ENCODE measurements at regions not wholly inside any gene's neighbourhood (a gene's known extent, or its start where the extent isn't known, plus 50 kb on each side); places are given as distances from the start of the nearest gene placed in this dataset.
"Not testable (repeated sequence)": the region's sequence is repeated elsewhere in the genome, so short reads cannot be mapped to it uniquely, and the experiment has no call there.

- no peaks in the 10 kb centered on the region for H3K27me3 ChIP-seq (ENCODE audit: control insufficient read depth, low read length)
- TF ChIP-seq EZH2phosphoT487 (IDR thresholded peaks at IDR 0.05; ENCODE audit: borderline replicate concordance, low read length): no peak
- TF ChIP-seq CTCF (IDR thresholded peaks at IDR 0.05; ENCODE audit: low read depth, low read length, poor library complexity, severe bottlenecking): no peak
- H3K4me3 ChIP-seq (ENCODE audit: low read length): no peak overlapping the region
- H3K4me1 ChIP-seq (ENCODE audit: control insufficient read depth, low read length): no peaks in the 10 kb centered on the region
- no peaks in the 10 kb centered on the region for H3K36me3 ChIP-seq (ENCODE audit: control insufficient read depth, low read length)
- no peaks in the 10 kb centered on the region for H3F3A ChIP-seq (ENCODE audit: control insufficient read depth, insufficient read depth)
- no peak overlapping the region for H3K27ac ChIP-seq (ENCODE audit: low read depth, low read length)
- H4K20me1 ChIP-seq (ENCODE audit: control insufficient read depth, insufficient read depth, low read depth, low read length): no peaks in the 10 kb centered on the region
- H3K9me2 ChIP-seq (replicated peaks; ENCODE audit: control insufficient read depth, low read length): no peaks in the 10 kb centered on the region
- no peak overlapping the region for H3K4me2 ChIP-seq (ENCODE audit: low read length)
- H3K9me3 ChIP-seq (ENCODE audit: control insufficient read depth, insufficient read depth, low read length): no peaks in the 10 kb centered on the region
- no peaks in the 10 kb centered on the region for H3K79me2 ChIP-seq (ENCODE audit: control insufficient read depth, low read length)
These were observed 52.8 kb upstream of the WAC start for GRCh38 chr10:28479927-28480627.

- Histone ChIP-seq H3K9me3 (ENCODE audit: control insufficient read depth, insufficient read depth, low read length) (no peaks in the 10 kb centered on the region), H3K9me2 (replicated peaks; ENCODE audit: control insufficient read depth, low read length) (no peaks in the 10 kb centered on the region), H3F3A (ENCODE audit: control insufficient read depth, insufficient read depth) (no peaks in the 10 kb centered on the region), H3K79me2 (ENCODE audit: control insufficient read depth, low read length) (no peaks in the 10 kb centered on the region), H4K20me1 (ENCODE audit: control insufficient read depth, insufficient read depth, low read depth, low read length) (no peaks in the 10 kb centered on the region), H3K27me3 (ENCODE audit: control insufficient read depth, low read length) (no peaks in the 10 kb centered on the region), H3K4me3 (ENCODE audit: low read length) (no peak overlapping the region), H3K36me3 (ENCODE audit: control insufficient read depth, low read length) (no peaks in the 10 kb centered on the region), H3K4me2 (ENCODE audit: low read length) (no peak overlapping the region), H3K27ac (ENCODE audit: low read depth, low read length) (no peak overlapping the region), H3K4me1 (ENCODE audit: control insufficient read depth, low read length) (no peaks in the 10 kb centered on the region)
- TF ChIP-seq EZH2phosphoT487 (IDR thresholded peaks at IDR 0.05; ENCODE audit: borderline replicate concordance, low read length): no peak
- TF ChIP-seq CTCF (IDR thresholded peaks at IDR 0.05; ENCODE audit: low read depth, low read length, poor library complexity, severe bottlenecking): no peak
These were observed 52.3 kb upstream of the WAC start for GRCh38 chr10:28480628-28480965.

GRCh38 chr10:28481346-28481745, 51.6 kb upstream of the WAC start:
- not testable (repeated sequence) for H4K20me1 ChIP-seq (ENCODE audit: control insufficient read depth, insufficient read depth, low read depth, low read length); H3K9me2 ChIP-seq (replicated peaks; ENCODE audit: control insufficient read depth, low read length); H3K79me2 ChIP-seq (ENCODE audit: control insufficient read depth, low read length); H3K27me3 ChIP-seq (ENCODE audit: control insufficient read depth, low read length); H3K9me3 ChIP-seq (ENCODE audit: control insufficient read depth, insufficient read depth, low read length); H3K4me2 ChIP-seq (ENCODE audit: low read length); H3K27ac ChIP-seq (ENCODE audit: low read depth, low read length); H3K4me1 ChIP-seq (ENCODE audit: control insufficient read depth, low read length); H3K4me3 ChIP-seq (ENCODE audit: low read length); H3K36me3 ChIP-seq (ENCODE audit: control insufficient read depth, low read length); H3F3A ChIP-seq (ENCODE audit: control insufficient read depth, insufficient read depth)

- Histone ChIP-seq H3F3A (ENCODE audit: control insufficient read depth, insufficient read depth) (no peaks in the 10 kb centered on the region), H3K4me3 (ENCODE audit: low read length) (no peak overlapping the region), H4K20me1 (ENCODE audit: control insufficient read depth, insufficient read depth, low read depth, low read length) (no peaks in the 10 kb centered on the region), H3K27ac (ENCODE audit: low read depth, low read length) (no peak overlapping the region), H3K9me2 (replicated peaks; ENCODE audit: control insufficient read depth, low read length) (no peaks in the 10 kb centered on the region), H3K79me2 (ENCODE audit: control insufficient read depth, low read length) (no peaks in the 10 kb centered on the region), H3K36me3 (ENCODE audit: control insufficient read depth, low read length) (no peaks in the 10 kb centered on the region), H3K4me2 (ENCODE audit: low read length) (no peak overlapping the region), H3K9me3 (ENCODE audit: control insufficient read depth, insufficient read depth, low read length) (no peaks in the 10 kb centered on the region), H3K4me1 (ENCODE audit: control insufficient read depth, low read length) (no peaks in the 10 kb centered on the region; the same call in 1 of the 2 replicates), H3K27me3 (ENCODE audit: control insufficient read depth, low read length) (no peaks in the 10 kb centered on the region)
- TF ChIP-seq CTCF (IDR thresholded peaks at IDR 0.05; ENCODE audit: low read depth, low read length, poor library complexity, severe bottlenecking) (no peak), EZH2phosphoT487 (IDR thresholded peaks at IDR 0.05; ENCODE audit: borderline replicate concordance, low read length) (no peak)
These were observed 51.0 kb upstream of the WAC start for GRCh38 chr10:28481968-28482367.
